ENCODE measurements at regions not wholly inside any gene's neighbourhood (a gene's known extent, or its start where the extent isn't known, plus 50 kb on each side); places are given as distances from the start of the nearest gene placed in this dataset.

DNA sequence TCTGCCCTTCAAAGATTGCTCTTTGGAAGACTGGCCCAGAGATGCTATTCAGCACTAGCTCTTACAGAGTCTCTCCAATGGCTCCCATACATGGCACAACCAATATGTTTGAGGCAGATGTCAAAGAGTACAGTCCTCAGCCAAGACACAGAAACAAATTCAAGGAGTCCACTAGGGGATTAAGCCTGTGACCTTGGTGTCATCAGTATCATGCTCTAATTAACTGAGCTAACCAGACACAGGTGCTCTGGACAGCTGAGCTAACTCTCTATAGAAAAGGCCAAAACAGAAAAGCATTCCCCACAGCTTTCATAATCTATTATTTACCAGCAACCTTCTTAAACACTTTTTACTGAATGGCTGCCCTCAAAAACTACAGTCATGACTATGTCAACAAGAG is 666.0 kb upstream of the PLXNA2 start:
- CTCF ChIA-PET (ENCODE audit: unreplicated experiment): no interaction called here
- DNase-seq (ENCODE audit: low spot score): no peak
- Histone ChIP-seq H3K4me2 (ENCODE audit: low read length) (no peak overlapping the region), H3K9me3 (ENCODE audit: low read length) (no peaks in the 10 kb centered on the region), H3K36me3 (ENCODE audit: insufficient read depth, low read length) (no peaks in the 10 kb centered on the region), H3K4me3 (ENCODE audit: low read depth, low read length, poor library complexity, severe bottlenecking) (no peak overlapping the region), H3K79me2 (ENCODE audit: insufficient read depth, low read depth, low read length) (no peaks in the 10 kb centered on the region), H2AFZ (ENCODE audit: low read length) (no peak overlapping the region), H3K9me2 (ENCODE audit: insufficient read depth, low read length) (no peaks in the 10 kb centered on the region), H3K4me1 (ENCODE audit: insufficient read depth, low read length, poor library complexity, severe bottlenecking) (no peaks in the 10 kb centered on the region), H4K20me1 (ENCODE audit: insufficient read depth, low read length) (no peaks in the 10 kb centered on the region), H3K27ac (ENCODE audit: low read depth, low read length, poor library complexity, severe bottlenecking) (no peak overlapping the region)
- intact Hi-C loops (cut with micrococcal nuclease; ENCODE audit: unreplicated experiment): no loop called here
- POLR2A ChIA-PET: interaction anchor here (0.7 kb wide), 1 partner anchor 106 kb away, joined by 3 read pairs; no protein-coding TSS in a partner anchor
- TF ChIP-seq EZH2phosphoT487 (IDR thresholded peaks at IDR 0.05; ENCODE audit: borderline replicate concordance, low read depth, low read length): no peak
- TF ChIP-seq, protein P1, sequence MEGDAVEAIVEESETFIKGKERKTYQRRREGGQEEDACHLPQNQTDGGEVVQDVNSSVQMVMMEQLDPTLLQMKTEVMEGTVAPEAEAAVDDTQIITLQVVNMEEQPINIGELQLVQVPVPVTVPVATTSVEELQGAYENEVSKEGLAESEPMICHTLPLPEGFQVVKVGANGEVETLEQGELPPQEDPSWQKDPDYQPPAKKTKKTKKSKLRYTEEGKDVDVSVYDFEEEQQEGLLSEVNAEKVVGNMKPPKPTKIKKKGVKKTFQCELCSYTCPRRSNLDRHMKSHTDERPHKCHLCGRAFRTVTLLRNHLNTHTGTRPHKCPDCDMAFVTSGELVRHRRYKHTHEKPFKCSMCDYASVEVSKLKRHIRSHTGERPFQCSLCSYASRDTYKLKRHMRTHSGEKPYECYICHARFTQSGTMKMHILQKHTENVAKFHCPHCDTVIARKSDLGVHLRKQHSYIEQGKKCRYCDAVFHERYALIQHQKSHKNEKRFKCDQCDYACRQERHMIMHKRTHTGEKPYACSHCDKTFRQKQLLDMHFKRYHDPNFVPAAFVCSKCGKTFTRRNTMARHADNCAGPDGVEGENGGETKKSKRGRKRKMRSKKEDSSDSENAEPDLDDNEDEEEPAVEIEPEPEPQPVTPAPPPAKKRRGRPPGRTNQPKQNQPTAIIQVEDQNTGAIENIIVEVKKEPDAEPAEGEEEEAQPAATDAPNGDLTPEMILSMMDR (conservative IDR thresholded peaks at IDR 0.05; ENCODE audit: low read length): no peak
- no TSS peak for BruUV-seq (replicated peaks)

DNA sequence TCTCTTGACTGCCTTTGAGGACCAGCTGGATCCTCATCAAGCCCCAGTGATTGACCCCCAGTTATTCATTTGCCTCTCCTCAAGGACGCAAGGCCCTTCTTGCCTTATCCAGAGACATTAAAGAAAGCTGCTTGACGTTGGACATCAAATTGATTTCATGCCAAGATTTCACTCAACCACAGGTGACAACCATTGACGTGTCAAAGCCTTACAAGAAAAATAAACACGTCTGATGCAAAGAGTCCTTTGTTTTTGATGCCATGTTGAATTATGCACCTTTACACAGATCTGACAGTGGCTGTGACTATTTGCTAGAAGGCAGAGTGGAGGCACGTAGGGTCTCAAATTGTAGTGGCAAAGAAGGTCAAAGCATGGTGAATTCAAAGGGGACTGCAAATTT is 666.2 kb upstream of the CAMK1G start:
- Histone ChIP-seq H3K4me1 (ENCODE audit: insufficient read depth, low read length, poor library complexity, severe bottlenecking) (no peaks in the 10 kb centered on the region), H3K9me3 (ENCODE audit: low read length) (no peaks in the 10 kb centered on the region), H2AFZ (ENCODE audit: low read length) (no peak overlapping the region), H3K4me3 (ENCODE audit: low read depth, low read length, poor library complexity, severe bottlenecking) (no peak overlapping the region), H3K27ac (ENCODE audit: low read depth, low read length, poor library complexity, severe bottlenecking) (no peak overlapping the region), H3K79me2 (ENCODE audit: insufficient read depth, low read depth, low read length) (no peaks in the 10 kb centered on the region), H3K9me2 (ENCODE audit: insufficient read depth, low read length) (no peaks in the 10 kb centered on the region), H3K36me3 (ENCODE audit: insufficient read depth, low read length) (no peaks in the 10 kb centered on the region), H3K4me2 (ENCODE audit: low read length) (no peak overlapping the region), H4K20me1 (ENCODE audit: insufficient read depth, low read length) (no peaks in the 10 kb centered on the region)
- DNase-seq (ENCODE audit: low spot score): no peak
- ChIA-PET POLR2A (no interaction called here), CTCF (ENCODE audit: unreplicated experiment) (no interaction called here)
- no TSS peak for BruUV-seq (replicated peaks)
- TF ChIP-seq EZH2phosphoT487 (IDR thresholded peaks at IDR 0.05; ENCODE audit: borderline replicate concordance, low read depth, low read length): no peak
- TF ChIP-seq, protein P1 (conservative IDR thresholded peaks at IDR 0.05; ENCODE audit: low read length): no peak
- intact Hi-C loops (cut with micrococcal nuclease; ENCODE audit: unreplicated experiment): no loop called here

DNA sequence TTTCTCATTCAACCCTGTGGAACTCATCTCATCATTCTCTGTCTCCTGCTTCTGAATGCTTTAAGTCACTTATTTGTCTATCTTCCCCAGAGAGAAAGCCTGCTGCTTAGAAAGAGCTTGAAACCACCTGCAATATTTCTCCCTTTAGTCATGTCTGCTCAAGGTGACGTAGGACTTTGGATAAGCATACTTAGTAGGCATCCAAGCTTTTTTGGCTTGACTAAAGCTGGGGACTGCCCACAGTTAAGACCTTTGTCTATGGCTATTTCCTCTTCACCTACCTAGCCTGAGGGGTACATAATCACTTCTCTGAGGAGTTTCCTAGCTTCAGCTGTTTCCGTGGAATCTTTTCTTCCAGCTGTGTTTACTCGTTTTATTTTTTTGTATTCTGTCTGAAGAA is 665.8 kb upstream of the CAMK1G start:
- Histone ChIP-seq H3K4me2 (ENCODE audit: low read length) (no peak overlapping the region), H2AFZ (ENCODE audit: low read length) (no peak overlapping the region), H3K4me3 (ENCODE audit: low read depth, low read length, poor library complexity, severe bottlenecking) (no peak overlapping the region), H3K79me2 (ENCODE audit: insufficient read depth, low read depth, low read length) (no peaks in the 10 kb centered on the region), H4K20me1 (ENCODE audit: insufficient read depth, low read length) (no peaks in the 10 kb centered on the region), H3K36me3 (ENCODE audit: insufficient read depth, low read length) (no peaks in the 10 kb centered on the region), H3K9me3 (ENCODE audit: low read length) (no peaks in the 10 kb centered on the region), H3K9me2 (ENCODE audit: insufficient read depth, low read length) (no peaks in the 10 kb centered on the region), H3K4me1 (ENCODE audit: insufficient read depth, low read length, poor library complexity, severe bottlenecking) (no peaks in the 10 kb centered on the region), H3K27ac (ENCODE audit: low read depth, low read length, poor library complexity, severe bottlenecking) (no peak overlapping the region)
- intact Hi-C loops (cut with micrococcal nuclease; ENCODE audit: unreplicated experiment): no loop called here
- no peak for DNase-seq (ENCODE audit: low spot score)
- BruUV-seq (replicated peaks): no TSS peak
- CTCF ChIA-PET (ENCODE audit: unreplicated experiment): no interaction called here
- POLR2A ChIA-PET: no interaction called here
- TF ChIP-seq EZH2phosphoT487 (IDR thresholded peaks at IDR 0.05; ENCODE audit: borderline replicate concordance, low read depth, low read length): no peak
- TF ChIP-seq, protein P1 (conservative IDR thresholded peaks at IDR 0.05; ENCODE audit: low read length): no peak
